ENCODE measurements at regions not wholly inside any gene's neighbourhood (a gene's known extent, or its start where the extent isn't known, plus 50 kb on each side); places are given as distances from the start of the nearest gene placed in this dataset.

GRCh38 chr14:82270286-82270685 lies 736.6 kb upstream of the SEL1L start:
- TF ChIP-seq POLR2A (IDR thresholded peaks at IDR 0.05): no peak
- TF ChIP-seq, protein P1, sequence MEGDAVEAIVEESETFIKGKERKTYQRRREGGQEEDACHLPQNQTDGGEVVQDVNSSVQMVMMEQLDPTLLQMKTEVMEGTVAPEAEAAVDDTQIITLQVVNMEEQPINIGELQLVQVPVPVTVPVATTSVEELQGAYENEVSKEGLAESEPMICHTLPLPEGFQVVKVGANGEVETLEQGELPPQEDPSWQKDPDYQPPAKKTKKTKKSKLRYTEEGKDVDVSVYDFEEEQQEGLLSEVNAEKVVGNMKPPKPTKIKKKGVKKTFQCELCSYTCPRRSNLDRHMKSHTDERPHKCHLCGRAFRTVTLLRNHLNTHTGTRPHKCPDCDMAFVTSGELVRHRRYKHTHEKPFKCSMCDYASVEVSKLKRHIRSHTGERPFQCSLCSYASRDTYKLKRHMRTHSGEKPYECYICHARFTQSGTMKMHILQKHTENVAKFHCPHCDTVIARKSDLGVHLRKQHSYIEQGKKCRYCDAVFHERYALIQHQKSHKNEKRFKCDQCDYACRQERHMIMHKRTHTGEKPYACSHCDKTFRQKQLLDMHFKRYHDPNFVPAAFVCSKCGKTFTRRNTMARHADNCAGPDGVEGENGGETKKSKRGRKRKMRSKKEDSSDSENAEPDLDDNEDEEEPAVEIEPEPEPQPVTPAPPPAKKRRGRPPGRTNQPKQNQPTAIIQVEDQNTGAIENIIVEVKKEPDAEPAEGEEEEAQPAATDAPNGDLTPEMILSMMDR (IDR thresholded peaks at IDR 0.05): no peak

All from ovary (tissue), 3 donors.